ENCODE measurements at regions not wholly inside any gene's neighbourhood (a gene's known extent, or its start where the extent isn't known, plus 50 kb on each side); places are given as distances from the start of the nearest gene placed in this dataset.
"Not testable (repeated sequence)": the region's sequence is repeated elsewhere in the genome, so short reads cannot be mapped to it uniquely, and the experiment has no call there.

GRCh38 chrX:73943693-73944562 lies 91.4 kb upstream of the XIST start:
- peak; percentile 87 for DNase-seq (ENCODE audit: low read depth)

- no peak for DNase-seq (ENCODE audit: low read depth)
These were observed 88.5 kb upstream of the XIST start for GRCh38 chrX:73940893-73941470.

- DNase-seq (ENCODE audit: low read depth) = peak; percentile 2
These were observed 85.3 kb upstream of the XIST start for GRCh38 chrX:73937843-73938242.

- no peak for DNase-seq (ENCODE audit: low read depth)
These were observed 80.0 kb upstream of the XIST start for GRCh38 chrX:73932522-73932921.

GRCh38 chrX:73930300-73930699 lies 77.8 kb upstream of the XIST start:
- DNase-seq (ENCODE audit: low read depth) = no peak

- DNase-seq (ENCODE audit: low read depth) = peak; percentile 27
These were observed 70.4 kb upstream of the XIST start for GRCh38 chrX:73922856-73923455.

GRCh38 chrX:73916931-73917667 lies 64.6 kb upstream of the XIST start:
- peak; percentile 72 for DNase-seq (ENCODE audit: low read depth)

GRCh38 chrX:73916489-73916888 lies 64.0 kb upstream of the XIST start:
- no peak for DNase-seq (ENCODE audit: low read depth)

- DNase-seq (ENCODE audit: low read depth) = not testable (repeated sequence)
These were observed 62.3 kb upstream of the XIST start for GRCh38 chrX:73914792-73915191.

- DNase-seq (ENCODE audit: low read depth) = peak; percentile 0
These were observed 61.1 kb upstream of the XIST start for GRCh38 chrX:73913580-73913979.

- not testable (repeated sequence) for DNase-seq (ENCODE audit: low read depth)
These were observed 59.4 kb upstream of the XIST start for GRCh38 chrX:73911946-73912345.

GRCh38 chrX:73905749-73906374 lies 53.3 kb upstream of the XIST start:
- DNase-seq (ENCODE audit: low read depth) = not testable (repeated sequence)

- no peak for DNase-seq (ENCODE audit: low read depth)
These were observed 51.4 kb upstream of the XIST start for GRCh38 chrX:73903941-73904340.
